Transverse colon (tissue), 4 donors: ENCODE measurements at regions not wholly inside any gene's neighbourhood (a gene's known extent, or its start where the extent isn't known, plus 50 kb on each side); places are given as distances from the start of the nearest gene placed in this dataset.

Experiments
- DNase-seq: peaks from one replicate; pipeline ENCODE4 v3.0.0-alpha.2; 2019
- H3K27ac ChIP-seq, 4 donors: fragments of 200-600 bp; sonication (generic); 2 replicates each; pipeline ENCODE4 v1.5.1; 2016 to 2018; ENCODE audit warnings: inconsistent platforms in 4 of 4
- H3K27me3 ChIP-seq: fragments of 200-600 bp; sonication (generic); 2 replicates; pipeline ENCODE4 v1.5.1; 2017; ENCODE audit warnings: inconsistent platforms
- H3K36me3 ChIP-seq, 4 donors: fragments of 200-600 bp; sonication (generic); 2 replicates each; pipeline ENCODE4 v1.5.1; 2017 to 2019; ENCODE audit warnings: inconsistent platforms in 4 of 4
- H3K4me1 ChIP-seq, 4 donors: fragments of 200-600 bp; sonication (generic); 2 replicates each; pipeline ENCODE4 v1.5.1; 2017 to 2020; ENCODE audit warnings: inconsistent platforms in 4 of 4
- H3K4me3 ChIP-seq, 4 donors: fragments of 200-600 bp; sonication (generic); 1 replicate in 1 of 4; 2 replicates in 3 of 4; pipeline versions ENCODE4 v1.5.1 to v1.6.1; 2017 to 2019; ENCODE audit warnings: inconsistent platforms in 4 of 4
- H3K9me3 ChIP-seq, 2 donors: fragments of 200-600 bp; sonication (generic); 2 replicates each; pipeline ENCODE4 v1.5.1; 2017 to 2019; ENCODE audit warnings: inconsistent platforms in 2 of 2
- CTCF ChIP-seq, 5 experiments: fragments of 200-600 bp in 3 of 5; fragments of 450-650 bp in 2 of 5; sonication (generic) in 3 of 5; IDR thresholded peaks; 1 replicate in 2 of 5; 2 replicates in 3 of 5; pipeline ENCODE4 v1.5.1; 2016 to 2017; ENCODE audit warnings: antibody characterized with exemption in 5 of 5, inconsistent platforms in 3 of 5, mild to moderate bottlenecking in 2 of 5, moderate library complexity in 1 of 5
- EP300 ChIP-seq: sonication (generic); formaldehyde crosslinking; IDR thresholded peaks from one replicate; pipeline ENCODE4 v1.6.1; 2017; ENCODE audit warnings: antibody characterized with exemption, low read depth
- POLR2A ChIP-seq: fragments of 450-650 bp; IDR thresholded peaks from one replicate; pipeline ENCODE4 v1.6.1; 2016; ENCODE audit warnings: antibody characterized with exemption, mild to moderate bottlenecking, moderate library complexity
- POLR2AphosphoS5 ChIP-seq, 3 donors: sonication (generic); formaldehyde crosslinking; IDR thresholded peaks; one replicate each; pipeline ENCODE4 v1.6.1; 2016; ENCODE audit warnings: antibody characterized with exemption in 3 of 3
- WGBS, 2 donors: methylation state at CpG; one replicate each; pipeline ENCODE4 v1.1.5; 2018; ENCODE audit warnings: low coverage in 1 of 2; 5-methylcytosine and 5-hydroxymethylcytosine counted together
- in situ Hi-C, 4 donors: fragments of 200-750 bp; cut with MboI; loops; one replicate each; pipeline versions ENCODE4 v1.15.0 to v1.15.1; 2017; ENCODE audit warnings: low sequenced_read_pairs in 3 of 4, low pct_ligation_motif_present in 1 of 4, low pct_unique_long_range_greater_than_20kb in 1 of 4
- intact Hi-C: fragments of 100-400 bp; cut with DNase I; formaldehyde crosslinking; loops from one replicate; pipeline ENCODE4 v1.15.1; 2023; ENCODE audit warnings: low total_unique reads

GRCh38 chrX:138057883-138058282 lies 492.0 kb downstream of the ZIC3 start:
- in situ Hi-C loops (no loop called here), intact Hi-C loops (no loop called here)
- DNase-seq, result no peak
- Histone ChIP-seq H3K27ac (no peak overlapping the region), H3K9me3 (no peaks in the 10 kb centered on the region), H3K36me3 (no peaks in the 10 kb centered on the region), H3K4me1 (no peaks in the 10 kb centered on the region), H3K4me3 (no peak overlapping the region), H3K27me3 (no peaks in the 10 kb centered on the region)
- no peak for TF ChIP-seq EP300
- TF ChIP-seq POLR2A, result no peak
- TF ChIP-seq CTCF (IDR thresholded peaks at IDR 0.05), result no peak
- no peak for TF ChIP-seq POLR2AphosphoS5 (IDR thresholded peaks at IDR 0.05)
- WGBS, 2 donors, result 46% methylated on average over 3 of the region's 3 CpGs; no CpG with 5 or more reads in 1 of the 2 donors

GRCh38 chrX:138058931-138059330 lies 493.0 kb downstream of the ZIC3 start:
- Histone ChIP-seq H3K36me3 (no peaks in the 10 kb centered on the region), H3K9me3 (no peaks in the 10 kb centered on the region), H3K4me1 (no peaks in the 10 kb centered on the region), H3K4me3 (no peak overlapping the region), H3K27me3 (no peaks in the 10 kb centered on the region), H3K27ac (no peak overlapping the region)
- no peak for DNase-seq
- intact Hi-C loops, result no loop called here
- 58 to 61% methylated on average over 2 to 5 of the region's 5 CpGs for WGBS, 2 donors
- TF ChIP-seq POLR2AphosphoS5 (IDR thresholded peaks at IDR 0.05) (no peak), EP300 (no peak), CTCF (IDR thresholded peaks at IDR 0.05) (no peak), POLR2A (no peak)
- in situ Hi-C loops, result no loop called here

- no peaks in the 10 kb centered on the region for H3K27me3 ChIP-seq
- intact Hi-C loops (no loop called here), in situ Hi-C loops (no loop called here)
- no peak for TF ChIP-seq POLR2A
- H3K27ac ChIP-seq, result no peak overlapping the region
- H3K4me3 ChIP-seq, result no peak overlapping the region
- H3K9me3 ChIP-seq, result no peaks in the 10 kb centered on the region
- H3K36me3 ChIP-seq, result no peaks in the 10 kb centered on the region
- DNase-seq, result no peak
- H3K4me1 ChIP-seq, result no peaks in the 10 kb centered on the region
These were observed 501.5 kb downstream of the ZIC3 start for GRCh38 chrX:138067415-138067814.

GRCh38 chrX:138073626-138074025 lies 507.7 kb downstream of the ZIC3 start:
- H3K4me1 ChIP-seq, result no peaks in the 10 kb centered on the region
- H3K9me3 ChIP-seq, result no peaks in the 10 kb centered on the region
- H3K36me3 ChIP-seq, result no peaks in the 10 kb centered on the region
- TF ChIP-seq EP300 (no peak), CTCF (IDR thresholded peaks at IDR 0.05) (no peak), POLR2AphosphoS5 (IDR thresholded peaks at IDR 0.05) (no peak), POLR2A (no peak)
- in situ Hi-C loops, result no loop called here
- no peaks in the 10 kb centered on the region for H3K27me3 ChIP-seq
- no peak for DNase-seq
- H3K4me3 ChIP-seq, result no peak overlapping the region
- WGBS, 2 donors, result 78% methylated on average over 15 of the region's 15 CpGs; no CpG with 5 or more reads in 1 of the 2 donors
- intact Hi-C loops, result no loop called here
- no peak overlapping the region for H3K27ac ChIP-seq

- no peaks in the 10 kb centered on the region for H3K4me1 ChIP-seq
- in situ Hi-C loops (no loop called here), intact Hi-C loops (no loop called here)
- 16% methylated on average over 2 of the region's 2 CpGs; no CpG with 5 or more reads in 1 of the 2 donors for WGBS, 2 donors
- no peaks in the 10 kb centered on the region for H3K9me3 ChIP-seq
- H3K27ac ChIP-seq, result no peak overlapping the region
- no peaks in the 10 kb centered on the region for H3K36me3 ChIP-seq
- DNase-seq, result no peak
- H3K4me3 ChIP-seq, result no peak overlapping the region
- H3K27me3 ChIP-seq, result no peaks in the 10 kb centered on the region
- TF ChIP-seq EP300 (no peak), CTCF (IDR thresholded peaks at IDR 0.05) (no peak), POLR2A (no peak), POLR2AphosphoS5 (IDR thresholded peaks at IDR 0.05) (no peak)
These were observed 516.3 kb downstream of the ZIC3 start for GRCh38 chrX:138082251-138082650.
